HEK293T (cell line): ENCODE measurements at regions not wholly inside any gene's neighbourhood (a gene's known extent, or its start where the extent isn't known, plus 50 kb on each side); places are given as distances from the start of the nearest gene placed in this dataset.

Experiments
- CTCF ChIA-PET: fragments of 350-600 bp; formaldehyde crosslinking; extraction: SDS; loops from one replicate; lab custom pipeline; 2021; ENCODE audit warnings: antibody characterized with exemption, inconsistent platforms; lab: Yijun Ruan, JAX
- POLR2A ChIA-PET: fragments of 350-600 bp; formaldehyde crosslinking; extraction: SDS; loops from one replicate; lab custom pipeline; 2020; ENCODE audit warnings: antibody characterized with exemption, inconsistent platforms; lab: Yijun Ruan, JAX
- DNase-seq: peaks from one replicate; pipeline ENCODE4 v3.0.0; 2012; ENCODE audit warnings: mixed read lengths; ENCODE audit errors: extremely low spot score
- ARNT ChIP-seq: fragments of 450-650 bp; IDR thresholded peaks from 2 replicates; pipeline ENCODE4 v1.6.1; 2017; ENCODE audit warnings: mild to moderate bottlenecking
- BHLHE40 ChIP-seq: fragments of 450-650 bp; IDR thresholded peaks from 2 replicates; pipeline ENCODE4 v1.6.1; 2016; ENCODE audit warnings: mild to moderate bottlenecking, moderate library complexity, borderline replicate concordance
- CTBP1 ChIP-seq: fragments of 450-650 bp; IDR thresholded peaks from 2 replicates; pipeline ENCODE4 v1.6.1; 2016; ENCODE audit warnings: borderline replicate concordance
- ELF4 ChIP-seq: fragments of 450-650 bp; IDR thresholded peaks from 2 replicates; pipeline ENCODE4 v1.6.1; 2017; ENCODE audit warnings: antibody characterized with exemption
- FOXA1 ChIP-seq: fragments of 450-650 bp; IDR thresholded peaks from 2 replicates; pipeline ENCODE4 v1.6.1; 2016; ENCODE audit warnings: mild to moderate bottlenecking
- FOXK2 ChIP-seq: fragments of 450-650 bp; IDR thresholded peaks from 2 replicates; pipeline ENCODE4 v1.6.1; 2016; ENCODE audit warnings: mild to moderate bottlenecking
- FOXM1 ChIP-seq: fragments of 450-650 bp; IDR thresholded peaks from 2 replicates; pipeline ENCODE4 v1.6.1; 2017; ENCODE audit warnings: mild to moderate bottlenecking, borderline replicate concordance
- HDGF ChIP-seq: fragments of 450-650 bp; IDR thresholded peaks from 2 replicates; pipeline ENCODE4 v1.6.1; 2017; ENCODE audit warnings: antibody characterized with exemption, borderline replicate concordance
- L3MBTL2 ChIP-seq: fragments of 450-650 bp; conservative IDR thresholded peaks from 2 replicates; pipeline ENCODE4 v1.6.1; 2016; ENCODE audit warnings: mild to moderate bottlenecking
- LEF1 ChIP-seq: fragments of 450-650 bp; IDR thresholded peaks from 2 replicates; pipeline ENCODE4 v1.6.1; 2017; ENCODE audit warnings: mild to moderate bottlenecking, borderline replicate concordance
- NFRKB ChIP-seq: fragments of 450-650 bp; IDR thresholded peaks from 2 replicates; pipeline ENCODE4 v1.6.1; 2016; ENCODE audit warnings: mild to moderate bottlenecking, moderate library complexity
- SP1 ChIP-seq: fragments of 450-650 bp; IDR thresholded peaks from 2 replicates; pipeline ENCODE4 v1.6.1; 2017
- SUZ12 ChIP-seq: fragments of 450-650 bp; IDR thresholded peaks from 2 replicates; pipeline ENCODE4 v1.6.1; 2016; ENCODE audit warnings: mild to moderate bottlenecking
- TARDBP ChIP-seq: fragments of 450-650 bp; IDR thresholded peaks from 2 replicates; pipeline ENCODE4 v1.6.1; 2016
- ZNF384 ChIP-seq: fragments of 450-650 bp; IDR thresholded peaks from 2 replicates; pipeline ENCODE4 v1.6.1; 2016
- TF ChIP-seq, protein P1 (sequence below): fragments of 450-650 bp; IDR thresholded peaks from 2 replicates; pipeline ENCODE4 v1.6.1; 2016

DNA sequence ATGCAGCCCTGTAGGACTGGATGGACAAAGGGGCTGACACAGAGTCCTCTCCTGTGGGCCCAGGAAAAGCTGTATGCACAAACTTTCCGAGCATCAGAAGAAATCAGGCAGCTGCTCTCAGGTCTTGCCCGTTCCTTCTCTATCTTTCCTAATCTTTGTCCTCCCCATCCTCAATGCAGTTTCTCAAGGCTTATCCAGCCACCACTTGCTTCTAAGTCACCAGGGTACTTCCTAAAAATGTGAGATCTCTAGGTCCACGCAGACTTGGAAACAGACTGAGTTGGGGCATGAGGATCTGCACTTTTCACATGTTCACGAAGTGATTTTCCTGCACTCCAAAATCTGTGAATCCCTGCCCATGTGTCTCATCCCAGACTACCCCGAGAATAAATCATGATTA, 394.5 kb upstream of the SLC35B3 start:
- ChIA-PET CTCF (no interaction called here), POLR2A (no interaction called here)
- TF ChIP-seq CTBP1: no peak
- no peak for TF ChIP-seq ELF4
- TF ChIP-seq ZNF384: no peak
- TF ChIP-seq HDGF: no peak
- DNase-seq: no peak

DNA sequence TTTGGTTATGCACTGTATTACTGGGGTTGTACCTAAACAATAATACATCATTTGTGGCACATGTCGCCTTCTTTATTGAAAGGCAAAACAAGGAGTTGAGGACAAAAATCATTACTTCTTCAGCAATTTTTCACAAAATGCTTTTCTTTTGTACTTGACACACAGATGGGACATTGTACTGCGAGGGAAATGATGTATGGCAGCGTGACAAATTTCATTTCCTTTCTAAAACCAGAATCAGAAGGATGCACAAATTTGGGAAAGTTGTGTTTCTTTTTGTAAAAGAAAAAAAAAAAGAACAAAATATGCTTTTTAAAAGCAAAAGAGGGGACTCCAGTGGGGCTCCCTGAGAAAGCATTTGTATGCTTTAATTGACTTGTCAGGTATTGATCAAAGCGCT, 394.0 kb upstream of the SLC35B3 start:
- TF ChIP-seq CTBP1 (no peak), LEF1 (no peak), ARNT (no peak), BHLHE40 (no peak), TARDBP (no peak), FOXK2 (no peak), L3MBTL2 (no peak), HDGF (no peak), ELF4 (no peak), NFRKB (no peak), FOXA1 (no peak), SUZ12 (no peak), SP1 (no peak), ZNF384 (no peak), FOXM1 (no peak)
- TF ChIP-seq, protein P1, sequence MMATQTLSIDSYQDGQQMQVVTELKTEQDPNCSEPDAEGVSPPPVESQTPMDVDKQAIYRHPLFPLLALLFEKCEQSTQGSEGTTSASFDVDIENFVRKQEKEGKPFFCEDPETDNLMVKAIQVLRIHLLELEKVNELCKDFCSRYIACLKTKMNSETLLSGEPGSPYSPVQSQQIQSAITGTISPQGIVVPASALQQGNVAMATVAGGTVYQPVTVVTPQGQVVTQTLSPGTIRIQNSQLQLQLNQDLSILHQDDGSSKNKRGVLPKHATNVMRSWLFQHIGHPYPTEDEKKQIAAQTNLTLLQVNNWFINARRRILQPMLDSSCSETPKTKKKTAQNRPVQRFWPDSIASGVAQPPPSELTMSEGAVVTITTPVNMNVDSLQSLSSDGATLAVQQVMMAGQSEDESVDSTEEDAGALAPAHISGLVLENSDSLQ: no peak
- ChIA-PET CTCF (no interaction called here), POLR2A (no interaction called here)
- no peak for DNase-seq

DNA sequence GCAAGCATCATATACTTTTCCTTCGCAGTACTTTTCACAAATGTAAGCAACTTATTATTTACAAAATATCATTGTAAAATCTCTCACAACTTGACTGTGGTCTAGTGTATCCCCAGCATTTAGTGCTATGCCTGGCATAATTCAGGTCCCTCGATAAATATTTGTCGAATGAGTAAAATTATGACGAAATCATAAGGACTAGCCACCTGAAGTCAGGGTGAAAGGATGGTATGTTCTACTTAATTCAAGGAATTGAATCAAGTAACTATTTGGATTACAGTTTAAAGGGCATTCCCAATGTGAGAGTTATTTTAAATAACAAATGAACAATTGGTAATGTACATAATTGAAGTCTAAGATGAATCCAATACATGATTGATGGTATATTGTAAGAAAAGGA, 393.0 kb upstream of the SLC35B3 start:
- no peak for DNase-seq
- ChIA-PET POLR2A (no interaction called here), CTCF (no interaction called here)
- TF ChIP-seq CTBP1 (no peak), FOXA1 (no peak), L3MBTL2 (no peak), HDGF (no peak), ZNF384 (no peak), TARDBP (no peak), ELF4 (no peak), LEF1 (no peak), SP1 (no peak), FOXK2 (no peak), FOXM1 (no peak), NFRKB (no peak), SUZ12 (no peak), BHLHE40 (no peak), ARNT (no peak)
- TF ChIP-seq, protein P1: no peak

DNA sequence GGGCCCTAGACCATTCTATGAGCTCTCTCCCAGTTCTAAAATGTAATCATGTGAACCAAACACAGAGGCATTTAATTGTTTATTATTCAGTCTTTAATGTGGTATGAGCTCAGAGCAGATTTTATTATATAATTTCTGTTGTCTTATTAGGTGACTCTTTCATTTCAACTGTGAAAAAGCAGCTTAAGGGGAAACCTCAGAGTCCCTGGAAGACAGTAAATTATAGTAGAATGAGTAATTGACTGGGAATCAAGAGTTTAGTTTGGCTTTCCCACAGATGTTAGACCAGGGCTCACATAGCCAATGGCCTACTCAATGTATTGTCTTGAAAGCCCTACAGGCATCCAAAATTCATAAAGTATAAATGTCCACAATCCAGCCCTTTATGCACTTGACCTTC, 390.4 kb upstream of the SLC35B3 start:
- no peak for DNase-seq
- ChIA-PET POLR2A (no interaction called here), CTCF (interaction anchor here (0.6 kb wide), 1 partner anchor 23 kb away, joined by 3 read pairs; no protein-coding TSS in a partner anchor)
- TF ChIP-seq CTBP1: no peak
- TF ChIP-seq, protein P1: no peak
- TF ChIP-seq BHLHE40: no peak
- TF ChIP-seq ARNT: no peak
- TF ChIP-seq ELF4: no peak
- TF ChIP-seq FOXA1: no peak
- TF ChIP-seq SP1: no peak
- TF ChIP-seq HDGF: no peak
- TF ChIP-seq L3MBTL2: no peak
- TF ChIP-seq FOXM1: no peak
- TF ChIP-seq SUZ12: no peak
- no peak for TF ChIP-seq ZNF384
- no peak for TF ChIP-seq FOXK2
- no peak for TF ChIP-seq LEF1
- no peak for TF ChIP-seq TARDBP

DNA sequence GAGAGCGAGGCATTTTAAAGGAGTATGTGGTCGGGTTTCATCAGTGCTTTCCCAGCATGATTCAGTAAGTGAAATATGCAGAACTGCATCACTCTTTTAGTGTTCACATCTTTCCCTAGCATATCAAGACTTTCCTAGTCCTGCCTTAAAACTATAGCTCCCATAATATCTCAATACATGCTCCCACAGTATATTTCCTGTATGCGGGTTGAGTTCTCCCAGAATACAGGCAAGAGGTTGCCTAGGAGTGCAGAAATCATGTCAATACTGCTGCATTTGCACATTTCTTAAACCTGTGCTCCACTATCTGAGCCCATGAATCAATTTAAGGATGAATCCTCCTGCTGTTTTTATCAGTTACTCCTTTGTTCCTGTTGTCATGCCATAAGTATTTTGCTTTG, 386.6 kb upstream of the SLC35B3 start:
- CTCF ChIA-PET: no interaction called here
- TF ChIP-seq LEF1: no peak
- no peak for TF ChIP-seq SP1
- no peak for TF ChIP-seq BHLHE40
- TF ChIP-seq FOXM1: no peak
- TF ChIP-seq TARDBP: no peak
- no peak for TF ChIP-seq NFRKB
- no peak for TF ChIP-seq CTBP1
- TF ChIP-seq ARNT: no peak
- TF ChIP-seq HDGF: no peak
- TF ChIP-seq, protein P1: no peak
- no peak for TF ChIP-seq SUZ12
- no peak for TF ChIP-seq FOXA1
- TF ChIP-seq ZNF384: no peak
- no peak for TF ChIP-seq L3MBTL2
- TF ChIP-seq FOXK2: no peak
- DNase-seq: no peak
- POLR2A ChIA-PET: no interaction called here
